UCSD-AML1 (cell line): ENCODE measurements at regions not wholly inside any gene's neighbourhood (a gene's known extent, or its start where the extent isn't known, plus 50 kb on each side); places are given as distances from the start of the nearest gene placed in this dataset.
"Not testable (repeated sequence)": the region's sequence is repeated elsewhere in the genome, so short reads cannot be mapped to it uniquely, and the experiment has no call there.

Source experiments
- DNase-seq: peaks from one replicate; lab custom pipeline; 2025; ENCODE audit not compliant: unreplicated experiment; lab: John Stamatoyannopoulos, UW

- no peak for DNase-seq
Measured at GRCh38 chr3:18194431-18194830, 230.7 kb downstream of the SATB1 start.

GRCh38 chr3:18190646-18191045 is 234.5 kb downstream of the SATB1 start:
- DNase-seq = no peak

GRCh38 chr3:18189282-18190050 is 235.7 kb downstream of the SATB1 start:
- no peak for DNase-seq

- DNase-seq = no peak
Measured at GRCh38 chr3:18188491-18188890, 236.6 kb downstream of the SATB1 start.

- no peak for DNase-seq
Measured at GRCh38 chr3:18185624-18186023, 239.5 kb downstream of the SATB1 start.

GRCh38 chr3:18182923-18183322 is 242.2 kb downstream of the SATB1 start:
- DNase-seq = not testable (repeated sequence)

GRCh38 chr3:18179521-18179920 is 245.6 kb downstream of the SATB1 start:
- DNase-seq = no peak

DNA sequence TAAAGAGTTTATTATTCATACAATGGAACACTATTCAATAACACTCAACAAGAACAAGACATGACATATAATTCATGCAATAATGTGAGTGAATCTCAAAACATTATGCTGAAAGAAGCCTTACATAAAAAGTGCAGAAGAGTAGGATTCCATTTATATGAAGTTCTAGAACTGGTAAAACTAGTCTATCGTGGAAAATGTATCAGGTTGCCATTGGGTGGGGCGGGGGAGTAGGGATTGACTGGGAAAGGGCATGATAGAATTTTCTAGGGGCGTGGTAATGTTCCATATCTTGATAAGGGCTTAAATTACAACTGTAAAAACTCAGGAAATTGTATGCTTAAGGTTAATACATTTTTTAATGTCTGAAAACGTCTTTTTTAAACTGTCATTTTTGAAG is 247.9 kb downstream of the SATB1 start:
- DNase-seq = no peak

DNA sequence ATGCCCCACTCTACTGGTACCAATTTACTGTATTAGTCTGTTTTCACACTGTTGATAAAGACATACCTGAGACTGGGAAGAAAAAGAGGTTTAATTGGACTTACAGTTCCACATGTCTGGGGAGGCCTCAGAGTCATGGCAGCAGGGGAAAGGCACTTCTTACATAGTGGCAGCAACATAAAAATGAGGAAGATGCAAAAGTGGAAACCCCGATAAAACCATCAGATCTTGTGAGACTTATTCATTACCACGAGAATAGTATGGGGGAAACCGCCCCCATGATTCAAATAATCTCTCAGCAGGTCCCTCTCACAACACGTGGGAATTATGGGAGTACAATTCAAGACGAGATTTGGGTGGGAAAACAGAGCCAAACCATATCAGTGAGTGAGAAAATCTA is 251.2 kb downstream of the SATB1 start:
- not testable (repeated sequence) for DNase-seq

- no peak for DNase-seq
Measured at GRCh38 chr3:18159681-18160080, 265.5 kb downstream of the SATB1 start.

DNA sequence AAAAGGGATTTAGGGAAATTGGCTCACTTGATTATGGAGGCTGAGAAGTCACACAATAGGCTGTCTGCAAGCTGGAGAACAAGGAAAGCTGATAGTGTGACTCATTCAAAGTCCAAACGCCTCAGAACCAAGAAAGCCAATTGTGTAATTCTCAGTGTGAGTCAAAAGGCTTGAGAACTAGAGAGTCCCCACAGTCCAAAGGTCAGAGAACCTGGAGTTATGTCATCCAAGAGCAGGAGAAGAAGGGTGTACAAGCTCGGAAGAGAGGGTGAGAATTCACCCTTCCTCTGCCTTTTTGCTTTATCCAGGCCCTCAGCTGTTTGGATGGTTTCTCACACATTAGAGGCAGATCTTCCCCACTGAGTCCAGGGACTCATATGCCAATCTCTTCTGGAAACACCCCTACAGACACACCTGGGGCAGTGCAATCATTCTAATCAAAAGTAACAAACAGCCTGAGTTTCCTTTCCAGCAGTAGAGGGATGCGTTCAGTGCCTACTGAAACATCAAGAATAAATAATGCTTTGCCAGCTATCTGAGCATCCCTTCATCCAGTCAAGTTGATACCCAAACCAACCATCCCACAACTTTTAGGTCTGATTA is 271.5 kb downstream of the SATB1 start:
- DNase-seq = no peak

- DNase-seq = no peak
Measured at GRCh38 chr3:18151199-18151598, 273.9 kb downstream of the SATB1 start.

GRCh38 chr3:18149935-18150334 is 275.2 kb downstream of the SATB1 start:
- DNase-seq = no peak

- no peak for DNase-seq
Measured at GRCh38 chr3:18149386-18149785, 275.8 kb downstream of the SATB1 start.

DNA sequence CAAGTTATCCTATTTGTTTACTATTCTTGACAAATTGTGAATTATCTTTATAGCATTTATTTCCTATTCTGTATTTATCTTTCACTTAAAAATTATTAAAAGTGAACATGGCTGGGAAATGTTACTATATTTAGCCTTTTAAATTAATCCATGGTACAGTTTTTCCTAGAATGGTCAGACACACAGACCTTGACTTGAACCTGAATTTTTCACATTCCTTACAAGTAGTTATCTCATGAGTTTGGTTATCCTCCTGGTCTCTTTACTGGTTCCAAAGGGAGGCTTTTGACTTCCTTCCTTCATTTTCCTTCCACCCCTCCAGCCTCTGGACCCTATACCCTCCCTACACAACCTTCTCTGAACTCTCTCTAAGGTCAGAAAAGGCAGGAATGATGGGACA is 280.6 kb downstream of the SATB1 start:
- no peak for DNase-seq

DNA sequence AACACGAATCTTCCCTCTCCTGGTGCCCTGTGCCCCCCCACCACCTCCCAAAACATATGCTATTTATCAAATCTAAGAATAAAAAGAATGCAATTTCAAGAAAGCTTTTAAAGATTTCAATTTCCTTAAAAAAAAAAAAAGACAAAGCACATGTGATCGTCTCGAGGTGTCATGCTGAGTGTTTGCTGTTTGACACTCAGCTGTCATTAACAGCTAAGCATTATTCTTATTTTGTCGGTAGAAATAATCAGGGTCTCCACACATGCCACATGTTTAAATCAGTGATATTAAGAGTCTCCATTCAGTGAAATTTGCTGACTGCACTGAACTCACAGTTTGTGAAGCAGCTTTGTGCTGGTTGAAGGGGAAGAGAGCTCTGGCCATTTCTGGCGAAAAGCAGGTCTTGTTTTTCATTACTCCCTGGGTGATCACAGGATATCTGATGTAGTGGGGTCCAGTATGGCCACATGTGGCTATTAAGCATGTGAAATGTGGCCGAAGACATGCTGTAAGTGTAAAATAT is 281.8 kb downstream of the SATB1 start:
- no peak for DNase-seq

DNA sequence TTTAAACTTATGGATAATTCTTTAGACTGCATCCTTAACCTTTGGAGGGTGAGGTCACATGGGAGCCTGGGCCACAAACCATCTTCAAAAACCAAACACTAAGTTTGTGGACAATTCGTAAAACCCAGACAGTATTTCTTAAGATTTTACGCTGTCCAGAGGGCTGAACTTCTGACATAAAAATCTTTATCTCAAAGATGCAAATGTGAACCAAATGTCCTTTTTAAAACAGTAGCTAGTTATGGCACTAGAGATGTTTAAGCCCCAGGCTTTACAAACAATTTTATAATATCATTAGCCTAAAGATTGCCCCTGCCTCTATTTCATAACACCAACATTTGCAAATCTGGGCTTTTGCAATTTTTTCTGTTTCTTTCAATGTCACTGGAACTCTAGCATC is 287.2 kb downstream of the SATB1 start:
- DNase-seq = no peak

DNA sequence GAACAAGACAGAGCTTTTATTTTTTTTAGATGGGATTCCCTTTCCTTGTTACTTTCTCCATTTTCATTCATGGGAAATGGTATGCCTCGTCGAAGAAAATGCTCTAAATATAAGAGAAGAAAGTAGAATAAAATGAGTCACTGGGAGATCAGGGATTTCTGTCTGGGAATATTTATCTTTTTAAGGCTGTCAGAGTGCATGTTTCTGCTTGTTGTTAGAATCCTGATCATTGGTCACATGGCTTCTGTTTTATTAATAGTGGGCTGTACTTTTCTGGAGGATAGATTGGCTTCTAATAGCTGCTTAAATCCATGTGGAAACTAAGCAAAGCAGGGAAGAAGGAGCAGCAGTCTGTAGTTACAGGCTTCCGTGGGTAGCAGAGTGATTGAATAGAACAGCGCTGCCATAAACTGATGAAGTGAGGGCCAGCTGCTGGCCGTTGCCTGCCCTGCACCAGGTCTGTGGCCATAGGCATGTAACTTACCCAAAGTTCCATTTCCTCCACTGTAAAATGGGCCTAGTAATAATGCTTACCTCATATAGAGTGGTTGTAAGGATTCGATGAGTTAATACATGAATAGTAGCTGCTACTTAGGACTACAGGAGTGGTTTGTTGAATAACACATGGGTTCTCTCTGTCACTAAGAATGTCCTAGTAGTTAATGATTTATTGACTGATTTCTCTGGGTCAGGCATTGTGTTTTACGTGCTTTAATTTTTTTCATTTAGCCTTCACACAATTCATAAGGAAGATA is 289.9 kb downstream of the SATB1 start:
- no peak for DNase-seq

- DNase-seq = no peak
Measured at GRCh38 chr3:18134386-18135059, 290.6 kb downstream of the SATB1 start.

DNA sequence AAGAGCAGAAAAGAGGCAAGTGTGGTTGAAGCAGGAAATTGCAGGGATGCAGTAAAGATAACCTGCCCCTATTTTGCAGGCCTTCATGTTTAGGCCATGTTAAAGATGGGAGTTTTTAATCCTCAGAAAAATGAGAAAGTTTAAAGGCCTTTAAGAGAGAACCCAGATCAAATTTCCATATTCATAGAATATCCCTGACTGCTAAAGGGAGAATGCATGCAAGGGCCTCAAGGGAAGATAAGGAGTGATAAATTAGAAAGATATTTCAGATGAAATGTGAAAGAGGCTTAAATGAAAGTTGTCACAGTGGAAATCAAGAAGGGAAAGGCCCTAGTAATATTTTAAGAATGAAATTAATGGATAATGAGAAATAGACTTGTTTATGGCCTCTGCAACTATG is 292.1 kb downstream of the SATB1 start:
- no peak for DNase-seq
